Neutrophil (primary cell): ENCODE measurements at regions not wholly inside any gene's neighbourhood (a gene's known extent, or its start where the extent isn't known, plus 50 kb on each side); places are given as distances from the start of the nearest gene placed in this dataset.

Experiments
- H3K27ac ChIP-seq: fragments of 200-600 bp; sonication (generic); 2 replicates; pipeline ENCODE4 v1.5.1; 2016; ENCODE audit warnings: mild to moderate bottlenecking, moderate library complexity
- H3K27me3 ChIP-seq: fragments of 200-600 bp; sonication (generic); 2 replicates; pipeline ENCODE4 v1.6.0; 2016; ENCODE audit warnings: mild to moderate bottlenecking
- H3K36me3 ChIP-seq: fragments of 200-600 bp; sonication (generic); 2 replicates; pipeline ENCODE4 v1.5.1; 2017
- H3K4me1 ChIP-seq, 2 experiments: fragments of 200-600 bp in 1 of 2; sonication (generic) in 1 of 2; 1 replicate in 1 of 2; 2 replicates in 1 of 2; pipeline versions ENCODE4 v1.5.1 to v1.6.1; 2013 to 2016; ENCODE audit warnings: low read depth in 1 of 2, low read length in 1 of 2, mild to moderate bottlenecking in 1 of 2, moderate library complexity in 1 of 2; ENCODE audit not compliant: control insufficient read depth in 1 of 2, insufficient read depth in 1 of 2
- H3K4me3 ChIP-seq, 2 experiments: fragments of 200-600 bp in 1 of 2; sonication (generic) in 1 of 2; 1 replicate in 1 of 2; 2 replicates in 1 of 2; pipeline ENCODE4 v1.5.1; 2013 to 2016; ENCODE audit warnings: low read depth in 1 of 2, low read length in 1 of 2, mild to moderate bottlenecking in 1 of 2, moderate library complexity in 1 of 2
- H3K9me3 ChIP-seq: fragments of 200-600 bp; sonication (generic); 2 replicates; pipeline ENCODE4 v1.5.1; 2016
- TF ChIP-seq, protein P1 (sequence below): fragments of 200-600 bp; sonication (generic); IDR thresholded peaks from 2 replicates; pipeline ENCODE4 v1.5.1; 2016; ENCODE audit warnings: antibody characterized with exemption

DNA sequence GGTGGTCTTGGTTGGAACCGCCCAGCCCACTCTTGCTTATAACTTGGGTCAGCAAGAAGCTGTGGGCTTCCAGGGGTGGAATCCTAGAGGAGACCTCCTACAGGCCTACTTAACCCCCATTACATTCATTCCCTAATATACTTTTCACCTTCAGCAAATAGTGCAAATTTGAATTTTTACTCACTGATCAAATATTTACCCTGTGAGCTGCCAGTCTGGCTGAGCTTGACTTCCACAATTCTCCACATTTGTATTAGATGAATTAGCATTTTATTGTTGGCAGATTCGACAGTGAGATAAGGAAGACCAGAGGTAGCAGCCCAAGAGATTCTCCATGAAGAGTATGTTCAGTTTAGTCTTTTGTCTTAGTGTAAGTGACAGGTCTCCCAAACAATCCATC lies 199.6 kb downstream of the BCOR start:
- H3K9me3 ChIP-seq: no peaks in the 10 kb centered on the region

DNA sequence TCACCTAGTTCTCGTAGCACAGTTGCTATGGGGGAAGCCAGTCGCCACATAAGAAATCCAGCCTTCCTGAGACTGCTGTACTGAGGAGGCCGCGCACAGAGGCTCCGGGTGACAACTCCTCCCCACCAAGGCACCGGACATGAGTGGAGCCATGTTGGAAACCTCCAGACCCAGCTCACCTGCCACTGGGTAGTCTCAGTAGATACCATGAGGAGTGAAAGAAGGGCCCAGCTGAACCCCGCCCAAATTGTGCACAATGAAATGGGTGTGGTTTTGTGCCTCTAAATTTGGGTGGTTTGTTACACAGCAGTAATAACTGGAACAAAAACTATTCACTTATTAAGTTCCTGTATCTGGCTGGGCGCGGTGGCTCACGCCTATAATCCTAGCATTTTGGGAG lies 198.7 kb downstream of the BCOR start:
- H3K4me3 ChIP-seq: no peak overlapping the region
- no peaks in the 10 kb centered on the region for H3K36me3 ChIP-seq
- no peak overlapping the region for H3K27ac ChIP-seq
- no peaks in the 10 kb centered on the region for H3K27me3 ChIP-seq
- TF ChIP-seq, protein P1, sequence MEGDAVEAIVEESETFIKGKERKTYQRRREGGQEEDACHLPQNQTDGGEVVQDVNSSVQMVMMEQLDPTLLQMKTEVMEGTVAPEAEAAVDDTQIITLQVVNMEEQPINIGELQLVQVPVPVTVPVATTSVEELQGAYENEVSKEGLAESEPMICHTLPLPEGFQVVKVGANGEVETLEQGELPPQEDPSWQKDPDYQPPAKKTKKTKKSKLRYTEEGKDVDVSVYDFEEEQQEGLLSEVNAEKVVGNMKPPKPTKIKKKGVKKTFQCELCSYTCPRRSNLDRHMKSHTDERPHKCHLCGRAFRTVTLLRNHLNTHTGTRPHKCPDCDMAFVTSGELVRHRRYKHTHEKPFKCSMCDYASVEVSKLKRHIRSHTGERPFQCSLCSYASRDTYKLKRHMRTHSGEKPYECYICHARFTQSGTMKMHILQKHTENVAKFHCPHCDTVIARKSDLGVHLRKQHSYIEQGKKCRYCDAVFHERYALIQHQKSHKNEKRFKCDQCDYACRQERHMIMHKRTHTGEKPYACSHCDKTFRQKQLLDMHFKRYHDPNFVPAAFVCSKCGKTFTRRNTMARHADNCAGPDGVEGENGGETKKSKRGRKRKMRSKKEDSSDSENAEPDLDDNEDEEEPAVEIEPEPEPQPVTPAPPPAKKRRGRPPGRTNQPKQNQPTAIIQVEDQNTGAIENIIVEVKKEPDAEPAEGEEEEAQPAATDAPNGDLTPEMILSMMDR: no peak
- no peaks in the 10 kb centered on the region for H3K9me3 ChIP-seq
- peaks cover 18 to 23% of the 10 kb centered on the region in 2 experiments for H3K4me1 ChIP-seq

More for the DNA sequence above, 199.6 kb downstream of the BCOR start:
- Histone ChIP-seq H3K4me1 (peaks cover 18 to 23% of the 10 kb centered on the region in 2 experiments), H3K36me3 (no peaks in the 10 kb centered on the region), H3K27ac (no peak overlapping the region), H3K27me3 (no peaks in the 10 kb centered on the region), H3K4me3 (no peak overlapping the region)
- TF ChIP-seq, protein P1: no peak

DNA sequence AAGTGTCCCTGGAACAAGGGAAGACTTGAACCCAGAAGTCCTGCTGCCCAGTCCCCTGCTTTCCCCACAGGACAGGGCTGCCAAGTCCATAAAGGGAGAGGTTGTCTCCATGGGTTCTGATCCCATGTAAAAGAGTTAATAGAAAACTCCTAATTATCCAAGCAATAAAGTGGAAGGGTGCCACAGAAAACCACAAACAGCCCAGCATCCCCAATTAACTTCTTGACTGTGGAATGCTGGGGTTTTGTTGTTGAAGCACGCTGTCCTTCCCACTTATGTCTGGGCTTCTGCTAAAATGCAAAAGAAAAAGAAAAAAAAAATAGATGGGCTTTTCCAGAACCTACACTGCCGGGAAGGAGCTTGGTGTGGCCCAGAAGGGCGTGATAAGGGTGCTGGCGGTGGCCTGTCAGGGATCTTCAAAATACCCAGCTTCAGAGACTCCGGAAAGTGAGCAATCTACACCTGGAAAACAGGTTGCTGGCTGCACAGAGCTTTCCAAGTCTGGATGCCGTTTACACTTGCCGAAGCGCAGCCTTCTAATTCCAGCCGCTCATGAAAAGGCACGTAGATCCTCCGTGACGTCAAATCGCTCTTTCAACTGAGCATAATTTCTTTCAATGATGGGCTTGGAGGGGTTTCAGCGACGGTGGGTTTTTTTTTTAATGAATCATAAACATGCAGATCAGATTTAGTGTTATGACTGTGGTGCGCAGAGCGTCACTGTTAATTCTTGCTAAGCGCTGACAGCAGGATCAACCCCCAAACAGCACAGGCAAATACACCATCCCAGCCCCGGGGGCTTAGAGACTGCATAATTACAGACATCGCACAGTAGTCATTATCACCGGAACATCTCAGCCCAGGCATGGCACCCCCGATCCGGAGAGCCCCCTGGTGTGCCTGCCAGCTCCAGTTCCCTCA lies 197.6 kb downstream of the BCOR start:
- Histone ChIP-seq H3K36me3 (no peaks in the 10 kb centered on the region), H3K4me3 (no peak overlapping the region), H3K4me1 (peaks cover 10 to 14% of the 10 kb centered on the region in 2 experiments)

DNA sequence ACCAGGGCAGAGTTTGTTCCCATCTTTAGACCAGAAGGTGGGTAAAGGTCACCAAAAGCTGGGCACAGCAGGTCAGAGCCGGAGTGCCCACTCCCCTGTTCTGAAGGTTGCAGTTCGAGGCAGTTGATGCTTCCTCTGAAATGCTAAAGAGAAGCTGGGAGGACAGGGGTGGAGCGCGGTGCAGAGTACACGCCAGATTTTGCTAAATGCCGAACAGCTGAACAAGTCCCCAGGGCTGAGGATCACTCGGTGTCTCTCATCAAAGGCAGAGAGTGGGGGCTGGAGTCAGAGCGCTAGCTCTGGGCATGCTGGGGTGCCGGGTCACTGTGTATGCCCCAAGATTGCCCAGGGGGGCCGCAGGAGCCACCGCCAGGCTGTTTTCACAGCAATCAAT lies 197.0 kb downstream of the BCOR start:
- H3K27me3 ChIP-seq: no peaks in the 10 kb centered on the region
- TF ChIP-seq, protein P1: no peak
- H3K4me1 ChIP-seq: peaks cover 9 to 13% of the 10 kb centered on the region in 2 experiments
- no peak overlapping the region for H3K4me3 ChIP-seq
- H3K36me3 ChIP-seq: no peaks in the 10 kb centered on the region
- H3K27ac ChIP-seq: no peak overlapping the region
- no peaks in the 10 kb centered on the region for H3K9me3 ChIP-seq

More for the DNA sequence above, 197.6 kb downstream of the BCOR start:
- H3K27ac ChIP-seq: no peak overlapping the region
- TF ChIP-seq, protein P1: no peak
- H3K9me3 ChIP-seq: no peaks in the 10 kb centered on the region
- H3K27me3 ChIP-seq: no peaks in the 10 kb centered on the region

DNA sequence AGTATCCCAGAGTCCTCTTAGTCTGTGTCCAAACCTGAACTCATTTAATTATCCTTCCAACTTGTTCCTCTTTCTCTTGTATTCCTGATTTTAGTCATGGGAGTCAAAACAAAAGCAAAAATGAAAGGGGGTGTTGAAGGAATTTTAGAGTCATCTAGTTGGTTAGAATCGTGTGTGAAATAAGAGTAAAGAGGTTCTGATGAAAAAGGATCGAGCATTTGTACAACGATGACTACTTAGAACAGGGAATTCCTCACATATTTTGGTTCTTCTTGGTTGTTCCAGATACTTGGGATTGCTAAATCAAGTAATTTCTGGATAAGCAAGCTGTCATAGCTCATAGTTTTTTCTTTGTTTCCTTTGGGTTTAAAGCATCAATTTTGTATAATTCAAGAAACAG lies 194.4 kb downstream of the BCOR start:
- TF ChIP-seq, protein P1: no peak
- Histone ChIP-seq H3K27ac (no peak overlapping the region), H3K27me3 (no peaks in the 10 kb centered on the region), H3K4me3 (no peak overlapping the region), H3K36me3 (no peaks in the 10 kb centered on the region), H3K9me3 (no peaks in the 10 kb centered on the region), H3K4me1 (peaks cover 8 to 9% of the 10 kb centered on the region in 2 experiments)
